ENCODE measurements at regions not wholly inside any gene's neighbourhood (a gene's known extent, or its start where the extent isn't known, plus 50 kb on each side); places are given as distances from the start of the nearest gene placed in this dataset.

DNA sequence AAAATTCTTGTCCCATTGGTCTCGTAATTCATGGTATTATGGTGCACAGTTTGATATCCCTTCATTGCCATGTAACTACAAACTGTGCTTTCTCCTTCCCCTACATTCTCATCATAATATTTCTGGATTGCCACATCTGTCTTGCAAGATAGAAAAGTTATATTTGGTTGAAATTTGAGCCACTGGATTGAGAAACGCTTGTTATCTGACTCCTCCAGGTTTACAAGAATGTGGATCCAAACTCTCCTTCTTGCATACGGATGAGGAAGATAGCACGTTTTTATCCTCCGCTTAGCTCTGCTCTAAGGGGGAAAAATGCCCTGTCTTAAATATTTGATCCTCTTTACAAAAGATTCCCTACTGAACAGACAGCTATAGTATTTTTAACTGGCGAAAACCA is 438.2 kb downstream of the TSN start:
- Mint-ChIP-seq H3K36me3 (no peaks in the 10 kb centered on the region), H3K4me3 (no peak overlapping the region), H3K9me3 (peaks cover 12% of the 10 kb centered on the region), H3K27ac (no peak overlapping the region), H3K27me3 (ENCODE audit: insufficient read depth, low read depth) (peaks cover 3% of the 10 kb centered on the region), H3K4me1 (peaks cover 20% of the 10 kb centered on the region)
- Histone ChIP-seq H3K36me3 (no peaks in the 10 kb centered on the region), H2AFZ (replicated peaks) (no peak overlapping the region), H3K79me2 (ENCODE audit: low read depth) (no peaks in the 10 kb centered on the region), H4K20me1 (ENCODE audit: low read depth) (no peaks in the 10 kb centered on the region), H3K9me3 (ENCODE audit: low read depth) (no peaks in the 10 kb centered on the region), H3K4me2 (no peak overlapping the region), H3F3A (ENCODE audit: low read depth) (no peaks in the 10 kb centered on the region), H3K4me1 (no peaks in the 10 kb centered on the region), H3K9ac (no peak overlapping the region), H3K27ac (no peak overlapping the region), H3K27me3 (no peaks in the 10 kb centered on the region), H3K4me3 (no peak overlapping the region)
- no peak for DNase-seq (ENCODE audit: low spot score)
- no peak for TF ChIP-seq EZH2phosphoT487 (IDR thresholded peaks at IDR 0.05)
- TF ChIP-seq EZH2 (IDR thresholded peaks at IDR 0.05) = no peak
- TF ChIP-seq, protein P1, sequence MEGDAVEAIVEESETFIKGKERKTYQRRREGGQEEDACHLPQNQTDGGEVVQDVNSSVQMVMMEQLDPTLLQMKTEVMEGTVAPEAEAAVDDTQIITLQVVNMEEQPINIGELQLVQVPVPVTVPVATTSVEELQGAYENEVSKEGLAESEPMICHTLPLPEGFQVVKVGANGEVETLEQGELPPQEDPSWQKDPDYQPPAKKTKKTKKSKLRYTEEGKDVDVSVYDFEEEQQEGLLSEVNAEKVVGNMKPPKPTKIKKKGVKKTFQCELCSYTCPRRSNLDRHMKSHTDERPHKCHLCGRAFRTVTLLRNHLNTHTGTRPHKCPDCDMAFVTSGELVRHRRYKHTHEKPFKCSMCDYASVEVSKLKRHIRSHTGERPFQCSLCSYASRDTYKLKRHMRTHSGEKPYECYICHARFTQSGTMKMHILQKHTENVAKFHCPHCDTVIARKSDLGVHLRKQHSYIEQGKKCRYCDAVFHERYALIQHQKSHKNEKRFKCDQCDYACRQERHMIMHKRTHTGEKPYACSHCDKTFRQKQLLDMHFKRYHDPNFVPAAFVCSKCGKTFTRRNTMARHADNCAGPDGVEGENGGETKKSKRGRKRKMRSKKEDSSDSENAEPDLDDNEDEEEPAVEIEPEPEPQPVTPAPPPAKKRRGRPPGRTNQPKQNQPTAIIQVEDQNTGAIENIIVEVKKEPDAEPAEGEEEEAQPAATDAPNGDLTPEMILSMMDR (IDR thresholded peaks at IDR 0.05) = no peak

DNA sequence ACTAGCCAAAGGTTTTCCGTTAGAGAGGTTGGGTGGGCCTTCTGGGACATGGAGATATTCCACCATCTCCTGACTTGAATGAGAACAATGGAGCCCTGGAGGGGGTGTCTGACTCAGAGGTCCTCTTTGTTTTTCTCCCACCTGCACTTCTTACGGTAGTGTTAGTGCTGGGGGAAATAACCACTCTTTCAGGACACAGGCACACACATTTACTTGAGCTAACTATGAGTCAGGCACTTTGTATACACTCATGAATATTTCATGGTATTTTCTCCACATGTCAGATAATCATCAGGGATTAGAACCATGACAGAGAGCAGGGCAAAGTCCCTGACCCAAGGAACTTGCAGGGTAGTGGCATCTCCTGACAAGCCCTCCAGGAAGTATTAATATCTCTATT is 439.1 kb downstream of the TSN start:
- H3K27ac ChIP-seq = no peak overlapping the region
- H3K27ac Mint-ChIP-seq = no peak overlapping the region
- no peak overlapping the region for H2AFZ ChIP-seq (replicated peaks)
- no peak overlapping the region for H3K4me3 ChIP-seq
- peaks cover 7% of the 10 kb centered on the region for H3K27me3 Mint-ChIP-seq (ENCODE audit: insufficient read depth, low read depth)
- no peaks in the 10 kb centered on the region for H3K4me1 ChIP-seq
- no peaks in the 10 kb centered on the region for H3K79me2 ChIP-seq (ENCODE audit: low read depth)
- TF ChIP-seq, protein P1 (IDR thresholded peaks at IDR 0.05) = no peak
- TF ChIP-seq EZH2 (IDR thresholded peaks at IDR 0.05) = no peak
- TF ChIP-seq EZH2phosphoT487 (IDR thresholded peaks at IDR 0.05) = no peak
- peaks cover 14% of the 10 kb centered on the region for H3K9me3 Mint-ChIP-seq
- no peak overlapping the region for H3K4me3 Mint-ChIP-seq
- no peaks in the 10 kb centered on the region for H3K9me3 ChIP-seq (ENCODE audit: low read depth)
- H3K27me3 ChIP-seq = no peaks in the 10 kb centered on the region
- DNase-seq (ENCODE audit: low spot score) = no peak
- no peaks in the 10 kb centered on the region for H3F3A ChIP-seq (ENCODE audit: low read depth)
- H4K20me1 ChIP-seq (ENCODE audit: low read depth) = no peaks in the 10 kb centered on the region
- peaks cover 20% of the 10 kb centered on the region for H3K4me1 Mint-ChIP-seq
- H3K4me2 ChIP-seq = no peak overlapping the region
- no peaks in the 10 kb centered on the region for H3K36me3 ChIP-seq
- H3K36me3 Mint-ChIP-seq = no peaks in the 10 kb centered on the region
- no peak overlapping the region for H3K9ac ChIP-seq

DNA sequence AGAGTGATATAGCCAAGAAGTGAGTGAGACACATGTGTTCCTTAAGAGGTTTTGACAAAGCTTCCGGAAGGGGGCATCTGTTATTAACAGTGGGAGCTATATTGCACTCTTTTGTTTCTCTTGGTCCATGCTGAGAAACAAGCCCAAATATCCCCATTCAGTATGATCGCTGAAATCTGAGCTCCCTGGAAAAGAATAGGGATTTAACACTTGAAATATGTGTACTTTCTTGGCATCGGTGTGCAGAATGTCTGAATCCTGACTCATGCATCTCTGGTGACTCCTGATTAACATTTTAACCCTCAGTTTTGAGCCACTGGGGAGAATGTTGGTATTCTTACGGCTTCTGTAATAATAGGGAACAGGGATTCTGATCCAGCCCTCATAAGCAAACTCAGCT is 448.1 kb downstream of the TSN start:
- Mint-ChIP-seq H3K4me1 (peaks cover 45% of the 10 kb centered on the region), H3K36me3 (no peaks in the 10 kb centered on the region), H3K27me3 (ENCODE audit: insufficient read depth, low read depth) (peaks cover 16% of the 10 kb centered on the region), H3K4me3 (no peak overlapping the region), H3K27ac (peak overlapping the region; percentile 94), H3K9me3 (peaks cover 7% of the 10 kb centered on the region)
- H3K4me1 ChIP-seq = peaks cover 8% of the 10 kb centered on the region
- H3K4me3 ChIP-seq = no peak overlapping the region
- no peak overlapping the region for H2AFZ ChIP-seq (replicated peaks)
- H3K27me3 ChIP-seq = no peaks in the 10 kb centered on the region
- no peak overlapping the region for H3K27ac ChIP-seq
- peak; percentile 32 for DNase-seq (ENCODE audit: low spot score)
- H3K36me3 ChIP-seq = no peaks in the 10 kb centered on the region
- H4K20me1 ChIP-seq (ENCODE audit: low read depth) = no peaks in the 10 kb centered on the region
- no peak overlapping the region for H3K9ac ChIP-seq
- no peaks in the 10 kb centered on the region for H3K79me2 ChIP-seq (ENCODE audit: low read depth)
- H3K9me3 ChIP-seq (ENCODE audit: low read depth) = no peaks in the 10 kb centered on the region
- TF ChIP-seq EZH2 (IDR thresholded peaks at IDR 0.05) (no peak), EZH2phosphoT487 (IDR thresholded peaks at IDR 0.05) (no peak)
- TF ChIP-seq, protein P1 (IDR thresholded peaks at IDR 0.05) = no peak
- H3K4me2 ChIP-seq = no peak overlapping the region
- H3F3A ChIP-seq (ENCODE audit: low read depth) = no peaks in the 10 kb centered on the region

All from neural progenitor cell (in vitro differentiated cells).